Bronchial epithelial cell (primary cell): ENCODE measurements at regions not wholly inside any gene's neighbourhood (a gene's known extent, or its start where the extent isn't known, plus 50 kb on each side); places are given as distances from the start of the nearest gene placed in this dataset.

Experiments
- DNase-seq: peaks from one replicate; pipeline ENCODE4 v3.0.0-alpha.2; 2010; ENCODE audit warnings: low read depth
- FAIRE-seq: peaks from 2 replicates; lab custom pipeline; 2011; peaks lifted over from hg19 to GRCh38; lab: Jason Lieb, UNC
- H3K27me3 ChIP-seq: 2 replicates; pipeline ENCODE4 v1.5.1; 2011; ENCODE audit warnings: low read length; ENCODE audit not compliant: control insufficient read depth, insufficient read depth
- H3K36me3 ChIP-seq: 2 replicates; pipeline ENCODE4 v1.5.1; 2011; ENCODE audit warnings: low read length; ENCODE audit not compliant: control insufficient read depth, insufficient read depth
- H3K4me3 ChIP-seq: 2 replicates; pipeline ENCODE4 v1.5.1; 2011; ENCODE audit warnings: mild to moderate bottlenecking, low read depth, low read length, control low read depth
- TF ChIP-seq, protein P1 (sequence below): IDR thresholded peaks from 2 replicates; pipeline ENCODE4 v1.5.1; 2011; ENCODE audit warnings: mild to moderate bottlenecking, moderate library complexity, low read length, control low read depth, inconsistent platforms; ENCODE audit not compliant: insufficient read depth, severe bottlenecking

DNA sequence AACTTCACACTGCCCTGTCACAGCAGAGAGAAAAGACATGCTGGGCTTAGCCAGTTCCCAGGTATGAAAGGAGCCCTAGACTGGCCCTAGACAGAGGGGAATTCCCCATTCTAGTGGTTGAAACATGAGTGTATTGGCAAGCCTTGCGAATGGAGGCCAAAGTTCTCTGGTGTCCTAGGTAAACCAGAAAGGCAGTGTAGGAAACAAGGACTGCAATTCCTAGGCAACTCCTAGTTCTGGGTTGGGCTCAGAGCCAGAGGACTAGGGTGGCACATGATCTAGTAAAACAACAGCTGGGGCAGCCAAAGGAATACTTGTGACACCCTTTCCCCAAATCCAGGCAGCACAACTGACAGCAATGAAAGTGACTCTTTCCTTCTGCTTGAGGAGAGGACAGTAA, 265.0 kb upstream of the EPHA7 start:
- TF ChIP-seq, protein P1, sequence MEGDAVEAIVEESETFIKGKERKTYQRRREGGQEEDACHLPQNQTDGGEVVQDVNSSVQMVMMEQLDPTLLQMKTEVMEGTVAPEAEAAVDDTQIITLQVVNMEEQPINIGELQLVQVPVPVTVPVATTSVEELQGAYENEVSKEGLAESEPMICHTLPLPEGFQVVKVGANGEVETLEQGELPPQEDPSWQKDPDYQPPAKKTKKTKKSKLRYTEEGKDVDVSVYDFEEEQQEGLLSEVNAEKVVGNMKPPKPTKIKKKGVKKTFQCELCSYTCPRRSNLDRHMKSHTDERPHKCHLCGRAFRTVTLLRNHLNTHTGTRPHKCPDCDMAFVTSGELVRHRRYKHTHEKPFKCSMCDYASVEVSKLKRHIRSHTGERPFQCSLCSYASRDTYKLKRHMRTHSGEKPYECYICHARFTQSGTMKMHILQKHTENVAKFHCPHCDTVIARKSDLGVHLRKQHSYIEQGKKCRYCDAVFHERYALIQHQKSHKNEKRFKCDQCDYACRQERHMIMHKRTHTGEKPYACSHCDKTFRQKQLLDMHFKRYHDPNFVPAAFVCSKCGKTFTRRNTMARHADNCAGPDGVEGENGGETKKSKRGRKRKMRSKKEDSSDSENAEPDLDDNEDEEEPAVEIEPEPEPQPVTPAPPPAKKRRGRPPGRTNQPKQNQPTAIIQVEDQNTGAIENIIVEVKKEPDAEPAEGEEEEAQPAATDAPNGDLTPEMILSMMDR: no peak
- H3K27me3 ChIP-seq: no peaks in the 10 kb centered on the region
- no peak overlapping the region for H3K4me3 ChIP-seq
- DNase-seq (no peak), FAIRE-seq (no peak)
- no peaks in the 10 kb centered on the region for H3K36me3 ChIP-seq

DNA sequence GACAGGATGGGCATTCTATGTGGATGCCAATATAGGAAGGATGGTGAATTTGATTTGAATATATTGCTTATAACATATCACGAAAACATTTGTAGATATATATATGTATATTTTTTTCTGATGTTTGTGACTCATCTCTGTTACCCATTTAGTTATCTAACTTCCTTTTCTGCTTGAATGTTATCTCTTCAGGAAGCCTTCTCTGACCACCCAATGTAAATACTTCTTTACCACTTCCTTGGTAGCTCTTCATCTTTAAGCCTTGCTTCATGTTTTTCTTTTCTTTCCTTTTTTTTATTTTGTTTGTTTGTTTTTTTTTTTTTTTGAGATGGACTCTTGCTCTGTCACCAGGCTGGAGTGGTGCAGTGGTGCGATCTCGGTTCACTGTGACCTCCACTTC, 260.5 kb upstream of the EPHA7 start:
- Histone ChIP-seq H3K27me3 (no peaks in the 10 kb centered on the region), H3K36me3 (no peaks in the 10 kb centered on the region), H3K4me3 (no peak overlapping the region)
- FAIRE-seq (no peak), DNase-seq (no peak)
- TF ChIP-seq, protein P1: no peak

DNA sequence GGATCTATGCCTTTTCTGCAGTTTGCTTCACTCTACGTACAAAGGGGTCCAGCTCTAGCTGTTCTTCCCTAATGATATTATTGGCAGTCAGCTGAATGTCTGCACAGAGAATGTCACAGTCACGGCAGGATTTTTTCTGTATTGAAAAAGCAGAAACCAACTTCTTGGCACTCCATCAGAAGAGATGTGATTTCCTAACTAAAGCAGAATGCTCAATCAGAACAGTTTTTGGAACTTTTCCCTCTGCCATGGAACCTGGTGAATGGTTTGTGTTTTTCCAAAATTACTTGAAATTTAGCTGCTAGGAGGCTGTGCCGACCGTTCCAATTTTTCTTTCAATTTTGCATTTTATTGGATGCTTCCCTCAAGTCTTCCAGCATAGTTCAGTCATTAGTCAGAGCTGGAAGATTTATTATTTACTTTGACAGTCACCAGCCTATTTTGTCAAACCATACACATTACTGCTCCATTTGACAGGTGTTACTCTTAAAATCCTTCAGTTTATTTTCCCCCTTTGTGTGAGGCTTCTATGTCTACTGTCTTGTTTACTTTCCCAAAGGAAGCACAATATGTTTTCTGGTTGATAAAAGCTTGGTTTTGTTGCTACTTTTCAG, 259.6 kb upstream of the EPHA7 start:
- FAIRE-seq (no peak), DNase-seq (no peak)
- no peaks in the 10 kb centered on the region for H3K36me3 ChIP-seq
- TF ChIP-seq, protein P1: no peak
- H3K4me3 ChIP-seq: no peak overlapping the region
- no peaks in the 10 kb centered on the region for H3K27me3 ChIP-seq

DNA sequence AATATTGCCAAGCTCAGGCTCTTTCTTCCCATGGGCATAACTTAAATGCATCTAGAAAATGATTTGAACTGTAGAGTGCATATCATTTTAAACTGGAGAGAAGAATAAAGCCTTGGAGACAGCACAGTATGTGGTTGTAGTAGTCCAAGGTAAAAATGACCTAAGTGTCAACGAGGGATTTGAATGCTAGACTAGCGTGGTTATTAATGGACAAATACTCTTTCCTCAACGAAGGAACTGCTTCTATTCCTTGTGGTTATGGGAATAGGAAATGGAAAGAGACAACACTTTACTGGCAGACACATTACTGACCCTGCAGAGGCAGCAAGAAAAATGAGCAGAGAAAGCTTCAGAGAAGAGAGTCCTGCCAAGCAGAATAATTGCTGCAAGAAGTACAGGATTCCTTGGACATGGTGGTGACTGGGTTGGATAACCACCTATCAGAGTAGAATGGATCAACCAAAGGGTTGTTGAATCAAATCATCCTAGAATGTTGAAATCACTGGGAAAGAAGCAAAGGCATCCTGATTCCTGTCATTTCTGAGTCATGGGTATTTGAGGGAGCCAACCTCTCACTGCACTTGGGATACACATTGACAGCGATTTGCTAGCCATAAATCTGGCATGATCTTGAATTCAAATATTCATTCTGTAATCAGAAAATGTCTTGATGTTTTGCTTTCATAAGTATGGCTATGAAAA, 258.1 kb upstream of the EPHA7 start:
- no peak for FAIRE-seq
- H3K4me3 ChIP-seq: no peak overlapping the region
- no peak for DNase-seq
- TF ChIP-seq, protein P1: no peak
- no peaks in the 10 kb centered on the region for H3K27me3 ChIP-seq
- H3K36me3 ChIP-seq: no peaks in the 10 kb centered on the region

DNA sequence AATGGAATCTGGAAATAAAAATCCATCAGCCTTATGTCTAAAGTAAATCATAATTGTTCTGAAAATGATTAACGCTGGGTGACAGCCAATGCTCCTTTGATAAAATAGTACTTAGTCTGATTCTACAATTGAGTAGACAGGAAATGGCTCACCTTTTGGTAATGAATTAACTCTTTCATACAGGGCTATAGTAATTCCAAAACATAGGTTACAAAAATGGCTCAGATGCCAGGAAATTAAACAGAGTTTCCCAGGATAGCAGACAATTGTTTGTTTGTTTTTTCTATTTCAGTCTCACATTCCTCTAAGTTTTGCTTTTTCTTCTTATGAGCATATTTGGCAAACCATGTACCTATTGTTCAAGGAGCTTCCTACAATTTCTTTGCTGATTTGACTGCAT, 257.2 kb upstream of the EPHA7 start:
- no peaks in the 10 kb centered on the region for H3K36me3 ChIP-seq
- no peak for FAIRE-seq
- TF ChIP-seq, protein P1: no peak
- no peak overlapping the region for H3K4me3 ChIP-seq
- DNase-seq: no peak
- H3K27me3 ChIP-seq: no peaks in the 10 kb centered on the region
